ENCODE measurements at regions not wholly inside any gene's neighbourhood (a gene's known extent, or its start where the extent isn't known, plus 50 kb on each side); places are given as distances from the start of the nearest gene placed in this dataset.

GRCh38 chr16:54867302-54867832 is 63.3 kb upstream of the IRX5 start:
- H3K36me3 ChIP-seq: no peaks in the 10 kb centered on the region
- DNase-seq (no peak), ATAC-seq (no peak)
- H3K4me1 ChIP-seq: no peaks in the 10 kb centered on the region
- H3K9me3 ChIP-seq: peaks cover 0 to 11% of the 10 kb centered on the region in 2 donors
- intact Hi-C loops (cut with DNase I): no loop called here
- no peak for TF ChIP-seq CTCF (IDR thresholded peaks at IDR 0.05)
- no peak overlapping the region for H3K27ac ChIP-seq
- no peak overlapping the region for H3K4me3 ChIP-seq
- no peaks in the 10 kb centered on the region for H3K27me3 ChIP-seq

- H3K4me3 ChIP-seq: no peak overlapping the region
- H3K27ac ChIP-seq: no peak overlapping the region
- intact Hi-C loops (cut with DNase I): no loop called here
- H3K36me3 ChIP-seq: no peaks in the 10 kb centered on the region
- H3K4me1 ChIP-seq: no peaks in the 10 kb centered on the region
- TF ChIP-seq CTCF (IDR thresholded peaks at IDR 0.05): no peak
- DNase-seq: no peak
- peaks cover 0 to 5% of the 10 kb centered on the region in 2 donors for H3K9me3 ChIP-seq
- no peak for ATAC-seq
- peaks cover 0 to 6% of the 10 kb centered on the region in 2 donors for H3K27me3 ChIP-seq
Observed at GRCh38 chr16:54862529-54862928, 68.1 kb upstream of the IRX5 start.

- no peak overlapping the region for H3K27ac ChIP-seq
- peaks cover 0 to 9% of the 10 kb centered on the region in 2 donors for H3K9me3 ChIP-seq
- intact Hi-C loops (cut with DNase I): no loop called here
- H3K27me3 ChIP-seq: peaks cover 0 to 6% of the 10 kb centered on the region in 2 donors
- no peaks in the 10 kb centered on the region for H3K4me1 ChIP-seq
- ATAC-seq: no peak
- DNase-seq: no peak
- no peaks in the 10 kb centered on the region for H3K36me3 ChIP-seq
- TF ChIP-seq CTCF (IDR thresholded peaks at IDR 0.05): no peak
- H3K4me3 ChIP-seq: no peak overlapping the region
Observed at GRCh38 chr16:54856871-54857270, 73.8 kb upstream of the IRX5 start.

GRCh38 chr16:54847609-54848008 is 83.1 kb upstream of the IRX5 start:
- no peak for TF ChIP-seq CTCF (IDR thresholded peaks at IDR 0.05)
- DNase-seq (no peak), ATAC-seq (no peak)
- Histone ChIP-seq H3K27me3 (no peaks in the 10 kb centered on the region), H3K36me3 (no peaks in the 10 kb centered on the region), H3K9me3 (peaks cover 0 to 12% of the 10 kb centered on the region in 2 donors), H3K27ac (no peak overlapping the region), H3K4me1 (peaks cover 0 to 6% of the 10 kb centered on the region in 2 donors), H3K4me3 (no peak overlapping the region)
- intact Hi-C loops (cut with DNase I): no loop called here

- TF ChIP-seq CTCF (IDR thresholded peaks at IDR 0.05): no peak
- Histone ChIP-seq H3K36me3 (no peaks in the 10 kb centered on the region), H3K27ac (no peak overlapping the region), H3K9me3 (peaks cover 0 to 12% of the 10 kb centered on the region in 2 donors), H3K4me3 (no peak overlapping the region), H3K27me3 (no peaks in the 10 kb centered on the region), H3K4me1 (peaks cover 0 to 6% of the 10 kb centered on the region in 2 donors)
- intact Hi-C loops (cut with DNase I): no loop called here
- DNase-seq (no peak), ATAC-seq (peak; percentile 53)
Observed at GRCh38 chr16:54847207-54847606, 83.5 kb upstream of the IRX5 start.

All from left lung (tissue), 4 donors.